ENCODE measurements at regions not wholly inside any gene's neighbourhood (a gene's known extent, or its start where the extent isn't known, plus 50 kb on each side); places are given as distances from the start of the nearest gene placed in this dataset.

DNA sequence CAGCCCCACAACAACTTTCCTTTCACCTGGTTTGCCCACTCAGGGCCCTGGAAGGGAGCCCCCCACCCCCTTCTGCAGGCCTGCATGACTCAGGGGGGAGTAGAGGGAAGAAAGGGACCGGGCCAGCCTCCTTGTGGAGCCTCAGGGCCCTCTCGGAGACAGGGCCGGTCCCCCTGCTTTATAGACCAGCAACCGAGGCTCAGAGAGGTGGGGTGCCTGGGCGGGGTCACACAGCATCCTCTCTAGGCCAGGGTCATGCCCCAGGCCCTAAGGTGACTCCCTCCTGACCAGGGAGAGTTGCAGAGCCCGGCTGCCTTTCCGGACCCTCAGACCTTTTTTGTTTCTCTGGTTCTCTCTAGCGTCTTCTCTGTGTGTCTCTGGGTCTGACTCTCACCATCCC, 211.3 kb downstream of the TBC1D2B start:
- CTCF ChIA-PET = no interaction called here
- TF ChIP-seq FOXK2 (IDR thresholded peaks at IDR 0.05) = no peak
- TF ChIP-seq, protein P1, sequence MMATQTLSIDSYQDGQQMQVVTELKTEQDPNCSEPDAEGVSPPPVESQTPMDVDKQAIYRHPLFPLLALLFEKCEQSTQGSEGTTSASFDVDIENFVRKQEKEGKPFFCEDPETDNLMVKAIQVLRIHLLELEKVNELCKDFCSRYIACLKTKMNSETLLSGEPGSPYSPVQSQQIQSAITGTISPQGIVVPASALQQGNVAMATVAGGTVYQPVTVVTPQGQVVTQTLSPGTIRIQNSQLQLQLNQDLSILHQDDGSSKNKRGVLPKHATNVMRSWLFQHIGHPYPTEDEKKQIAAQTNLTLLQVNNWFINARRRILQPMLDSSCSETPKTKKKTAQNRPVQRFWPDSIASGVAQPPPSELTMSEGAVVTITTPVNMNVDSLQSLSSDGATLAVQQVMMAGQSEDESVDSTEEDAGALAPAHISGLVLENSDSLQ (IDR thresholded peaks at IDR 0.05) = no peak
- no peak for TF ChIP-seq LEF1 (IDR thresholded peaks at IDR 0.05; ENCODE audit: borderline replicate concordance)
- TF ChIP-seq BHLHE40 (IDR thresholded peaks at IDR 0.05; ENCODE audit: borderline replicate concordance) = no peak
- no peak for TF ChIP-seq ZNF384 (IDR thresholded peaks at IDR 0.05)
- TF ChIP-seq NFRKB (IDR thresholded peaks at IDR 0.05) = no peak
- TF ChIP-seq FOXM1 (IDR thresholded peaks at IDR 0.05; ENCODE audit: borderline replicate concordance) = no peak
- no peak for TF ChIP-seq FOXA1 (IDR thresholded peaks at IDR 0.05)
- no peak for TF ChIP-seq TARDBP (IDR thresholded peaks at IDR 0.05)
- TF ChIP-seq SP1 (IDR thresholded peaks at IDR 0.05) = no peak
- TF ChIP-seq SUZ12 (IDR thresholded peaks at IDR 0.05) = no peak
- TF ChIP-seq CTBP1 (IDR thresholded peaks at IDR 0.05; ENCODE audit: borderline replicate concordance) = no peak
- no peak for TF ChIP-seq ELF4 (IDR thresholded peaks at IDR 0.05)
- no peak for TF ChIP-seq ARNT (IDR thresholded peaks at IDR 0.05)
- no peak for TF ChIP-seq L3MBTL2 (conservative IDR thresholded peaks at IDR 0.05)
- TF ChIP-seq HDGF (IDR thresholded peaks at IDR 0.05; ENCODE audit: borderline replicate concordance) = no peak

DNA sequence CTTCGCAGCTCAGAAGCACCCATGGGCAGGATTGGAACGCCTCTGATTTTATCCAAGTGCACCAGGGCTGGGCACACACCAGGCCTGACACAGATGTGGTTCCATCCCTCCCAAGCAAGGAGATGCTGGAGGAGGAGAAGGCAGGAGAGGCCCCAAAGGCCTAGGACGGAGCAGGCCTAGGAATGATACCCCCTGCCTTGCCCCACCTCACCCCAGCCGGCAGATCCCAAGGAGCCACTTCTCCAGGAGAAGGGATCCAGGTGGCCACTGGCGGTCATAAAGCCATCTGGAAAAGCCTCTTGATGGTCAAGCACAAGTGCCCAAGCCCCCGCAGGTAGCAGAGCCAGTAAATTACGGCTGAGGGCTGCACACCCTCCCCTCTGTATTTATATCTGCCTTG, 211.8 kb downstream of the TBC1D2B start:
- no peak for DNase-seq (ENCODE audit: extremely low spot score)
- ChIA-PET CTCF (no interaction called here), POLR2A (no interaction called here)
- TF ChIP-seq ELF4 (IDR thresholded peaks at IDR 0.05) (no peak), TARDBP (IDR thresholded peaks at IDR 0.05) (no peak), HDGF (IDR thresholded peaks at IDR 0.05; ENCODE audit: borderline replicate concordance) (no peak), BHLHE40 (IDR thresholded peaks at IDR 0.05; ENCODE audit: borderline replicate concordance) (no peak), ZNF384 (IDR thresholded peaks at IDR 0.05) (no peak), LEF1 (IDR thresholded peaks at IDR 0.05; ENCODE audit: borderline replicate concordance) (no peak), FOXK2 (IDR thresholded peaks at IDR 0.05) (no peak), SP1 (IDR thresholded peaks at IDR 0.05) (no peak), FOXA1 (IDR thresholded peaks at IDR 0.05) (no peak), ARNT (IDR thresholded peaks at IDR 0.05) (no peak), L3MBTL2 (conservative IDR thresholded peaks at IDR 0.05) (no peak), SUZ12 (IDR thresholded peaks at IDR 0.05) (no peak), FOXM1 (IDR thresholded peaks at IDR 0.05; ENCODE audit: borderline replicate concordance) (no peak), CTBP1 (IDR thresholded peaks at IDR 0.05; ENCODE audit: borderline replicate concordance) (no peak), NFRKB (IDR thresholded peaks at IDR 0.05) (no peak)
- TF ChIP-seq, protein P1 (IDR thresholded peaks at IDR 0.05) = no peak

More for the DNA sequence above, 211.3 kb downstream of the TBC1D2B start:
- DNase-seq (ENCODE audit: extremely low spot score) = no peak
- POLR2A ChIA-PET = no interaction called here

DNA sequence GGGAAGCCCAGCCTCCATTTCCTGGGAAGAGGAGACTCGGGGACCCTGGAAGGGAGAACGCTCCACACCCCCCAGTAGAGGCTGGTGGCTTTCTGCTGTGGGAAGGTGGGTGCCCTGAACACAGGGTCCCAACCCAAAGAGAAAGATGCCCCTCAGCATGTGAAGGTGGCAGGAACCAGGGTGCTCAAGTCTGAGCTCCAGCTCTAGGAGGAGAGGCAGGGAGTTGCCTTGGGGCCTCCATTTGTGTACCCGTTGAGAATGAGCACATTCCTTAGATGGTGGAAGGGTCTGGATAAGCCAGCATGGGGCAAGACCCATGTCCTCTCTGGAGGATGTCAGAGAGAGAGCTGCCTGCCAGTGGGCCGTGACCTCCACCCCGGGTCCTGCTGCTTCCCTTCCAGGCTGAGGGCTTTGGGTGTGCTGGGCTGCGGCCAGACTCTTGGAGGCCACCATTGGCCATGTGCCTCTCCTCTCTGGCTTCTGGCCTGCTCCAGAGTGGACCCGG, 212.4 kb downstream of the TBC1D2B start:
- TF ChIP-seq BHLHE40 (IDR thresholded peaks at IDR 0.05; ENCODE audit: borderline replicate concordance) (no peak), L3MBTL2 (conservative IDR thresholded peaks at IDR 0.05) (no peak), NFRKB (IDR thresholded peaks at IDR 0.05) (no peak), ZNF384 (IDR thresholded peaks at IDR 0.05) (no peak), SP1 (IDR thresholded peaks at IDR 0.05) (no peak), ELF4 (IDR thresholded peaks at IDR 0.05) (no peak), CTBP1 (IDR thresholded peaks at IDR 0.05; ENCODE audit: borderline replicate concordance) (no peak), HDGF (IDR thresholded peaks at IDR 0.05; ENCODE audit: borderline replicate concordance) (no peak)
- TF ChIP-seq, protein P1 (IDR thresholded peaks at IDR 0.05) = no peak
- POLR2A ChIA-PET = no interaction called here
- no peak for DNase-seq (ENCODE audit: extremely low spot score)
- CTCF ChIA-PET = no interaction called here

DNA sequence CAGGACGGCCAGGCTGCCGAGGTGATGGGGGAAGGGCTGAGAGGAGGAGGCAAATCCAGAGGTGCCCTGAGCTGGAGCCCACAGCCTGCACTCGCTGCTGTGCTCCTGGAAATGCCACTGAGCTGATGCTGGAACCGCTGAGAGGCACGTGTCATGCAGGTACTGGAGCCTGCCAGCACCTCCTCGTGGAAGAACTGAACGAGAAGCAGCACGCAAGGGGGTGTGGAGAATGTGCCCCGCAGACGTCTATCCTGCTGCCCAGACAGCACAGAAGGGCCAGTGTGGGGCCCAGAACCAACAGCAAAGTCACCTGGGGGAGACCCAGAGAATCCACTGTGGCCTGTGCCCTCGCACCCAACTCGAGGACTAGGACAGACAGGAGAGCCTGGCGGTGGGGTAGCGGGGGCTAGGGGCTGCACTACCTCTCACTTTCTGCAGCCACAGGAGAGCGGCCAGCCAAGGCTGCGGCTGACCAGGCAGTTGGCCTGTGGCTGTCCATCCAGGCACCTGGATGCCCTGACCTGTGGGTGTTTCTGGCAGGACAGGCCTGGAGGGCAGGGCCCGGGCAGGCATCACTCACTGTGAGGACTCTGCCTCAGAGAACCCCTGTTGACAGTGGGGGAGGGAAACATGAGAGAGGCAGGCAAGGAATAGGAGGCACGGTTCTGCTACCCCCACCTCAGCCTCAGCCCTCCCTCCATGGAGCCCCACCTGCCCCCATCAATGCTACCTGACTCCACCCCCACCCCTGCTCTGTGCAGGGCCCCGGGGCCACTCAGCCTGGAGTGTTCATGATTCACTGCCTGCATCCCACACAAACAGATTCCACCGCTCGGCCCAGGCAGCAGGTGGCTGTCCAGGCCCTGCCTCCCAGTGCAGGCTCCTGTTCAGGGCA, 213.1 kb downstream of the TBC1D2B start:
- TF ChIP-seq, protein P1 (IDR thresholded peaks at IDR 0.05) = no peak
- TF ChIP-seq FOXK2 (IDR thresholded peaks at IDR 0.05) (no peak), ARNT (IDR thresholded peaks at IDR 0.05) (no peak), LEF1 (IDR thresholded peaks at IDR 0.05; ENCODE audit: borderline replicate concordance) (no peak), SUZ12 (IDR thresholded peaks at IDR 0.05) (no peak), FOXM1 (IDR thresholded peaks at IDR 0.05; ENCODE audit: borderline replicate concordance) (no peak), ELF4 (IDR thresholded peaks at IDR 0.05) (no peak), L3MBTL2 (conservative IDR thresholded peaks at IDR 0.05) (no peak), CTBP1 (IDR thresholded peaks at IDR 0.05; ENCODE audit: borderline replicate concordance) (no peak), TARDBP (IDR thresholded peaks at IDR 0.05) (no peak), ZNF384 (IDR thresholded peaks at IDR 0.05) (no peak), SP1 (IDR thresholded peaks at IDR 0.05) (no peak)
- POLR2A ChIA-PET = no interaction called here
- DNase-seq (ENCODE audit: extremely low spot score) = no peak
- CTCF ChIA-PET = no interaction called here

DNA sequence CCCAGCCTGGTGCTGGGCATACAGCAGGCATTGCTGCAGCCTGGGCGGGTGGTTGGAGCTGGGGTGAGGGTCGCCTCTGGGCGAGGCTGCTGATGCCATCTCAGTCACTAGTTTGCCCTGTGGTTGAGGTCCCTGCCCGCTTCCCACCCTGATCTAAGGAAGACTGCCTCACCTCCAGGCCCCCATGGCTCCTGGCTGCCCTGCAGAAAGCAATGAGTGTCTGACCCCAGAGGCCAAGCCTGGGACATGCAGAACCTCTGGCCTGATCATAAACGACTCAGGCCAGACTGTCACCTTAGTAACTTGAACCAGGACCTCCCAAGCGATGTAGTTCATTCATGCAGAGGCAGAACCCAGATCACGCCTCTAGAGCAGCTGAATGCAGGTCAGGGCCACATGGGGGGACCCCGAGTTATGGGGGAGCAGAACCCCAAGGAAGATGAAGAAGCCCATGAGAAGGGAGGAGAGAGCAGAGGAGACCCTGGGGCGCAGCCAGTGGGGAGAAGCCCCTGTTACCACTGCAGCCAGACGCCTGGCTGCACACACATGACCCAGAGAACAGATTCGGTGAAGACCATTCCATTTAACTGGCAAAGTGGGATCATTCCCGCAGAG, 213.9 kb downstream of the TBC1D2B start:
- DNase-seq (ENCODE audit: extremely low spot score) = no peak
- TF ChIP-seq, protein P1 (IDR thresholded peaks at IDR 0.05) = no peak
- TF ChIP-seq NFRKB (IDR thresholded peaks at IDR 0.05) (no peak), FOXM1 (IDR thresholded peaks at IDR 0.05; ENCODE audit: borderline replicate concordance) (no peak), SUZ12 (IDR thresholded peaks at IDR 0.05) (no peak), BHLHE40 (IDR thresholded peaks at IDR 0.05; ENCODE audit: borderline replicate concordance) (no peak), ZNF384 (IDR thresholded peaks at IDR 0.05) (no peak), FOXK2 (IDR thresholded peaks at IDR 0.05) (no peak), CTBP1 (IDR thresholded peaks at IDR 0.05; ENCODE audit: borderline replicate concordance) (no peak), FOXA1 (IDR thresholded peaks at IDR 0.05) (no peak), ARNT (IDR thresholded peaks at IDR 0.05) (no peak), ELF4 (IDR thresholded peaks at IDR 0.05) (no peak), HDGF (IDR thresholded peaks at IDR 0.05; ENCODE audit: borderline replicate concordance) (no peak), LEF1 (IDR thresholded peaks at IDR 0.05; ENCODE audit: borderline replicate concordance) (no peak), SP1 (IDR thresholded peaks at IDR 0.05) (no peak), L3MBTL2 (conservative IDR thresholded peaks at IDR 0.05) (no peak)
- ChIA-PET POLR2A (no interaction called here), CTCF (no interaction called here)

All from HEK293T (cell line).